ENCODE measurements at regions not wholly inside any gene's neighbourhood (a gene's known extent, or its start where the extent isn't known, plus 50 kb on each side); places are given as distances from the start of the nearest gene placed in this dataset.

DNA sequence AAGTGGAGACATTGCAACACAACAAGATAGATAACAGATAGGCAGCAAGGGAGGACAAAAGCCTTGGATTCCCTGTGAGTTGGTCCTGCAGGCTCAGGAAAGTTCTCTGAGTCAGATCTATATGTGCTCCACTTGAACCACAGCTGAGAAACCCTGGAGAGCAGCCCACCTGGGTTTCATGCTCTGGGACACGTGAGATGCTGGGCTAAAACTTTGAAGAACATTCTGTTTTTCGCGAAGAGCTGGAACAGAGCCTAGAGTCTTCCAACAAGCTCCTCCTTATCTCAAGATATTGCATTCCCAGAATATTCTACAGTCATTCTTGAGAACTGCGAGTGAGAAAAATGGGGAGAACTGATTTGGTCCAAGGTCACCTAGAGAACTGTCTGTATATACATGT is 583.0 kb upstream of the ROBO1 start:
- TF ChIP-seq POLR2A (IDR thresholded peaks at IDR 0.05; ENCODE audit: low read length): no peak
- TF ChIP-seq EP300 (IDR thresholded peaks at IDR 0.05): no peak
- TF ChIP-seq, protein P1, sequence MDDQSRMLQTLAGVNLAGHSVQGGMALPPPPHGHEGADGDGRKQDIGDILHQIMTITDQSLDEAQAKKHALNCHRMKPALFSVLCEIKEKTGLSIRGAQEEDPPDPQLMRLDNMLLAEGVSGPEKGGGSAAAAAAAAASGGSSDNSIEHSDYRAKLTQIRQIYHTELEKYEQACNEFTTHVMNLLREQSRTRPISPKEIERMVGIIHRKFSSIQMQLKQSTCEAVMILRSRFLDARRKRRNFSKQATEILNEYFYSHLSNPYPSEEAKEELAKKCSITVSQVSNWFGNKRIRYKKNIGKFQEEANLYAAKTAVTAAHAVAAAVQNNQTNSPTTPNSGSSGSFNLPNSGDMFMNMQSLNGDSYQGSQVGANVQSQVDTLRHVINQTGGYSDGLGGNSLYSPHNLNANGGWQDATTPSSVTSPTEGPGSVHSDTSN (IDR thresholded peaks at IDR 0.05): no peak
- TF ChIP-seq CBX2 (IDR thresholded peaks at IDR 0.05; ENCODE audit: borderline replicate concordance, low read depth): no peak
- no peak for TF ChIP-seq MYC (IDR thresholded peaks at IDR 0.05; ENCODE audit: borderline replicate concordance, low read length)
- TF ChIP-seq, protein P2, sequence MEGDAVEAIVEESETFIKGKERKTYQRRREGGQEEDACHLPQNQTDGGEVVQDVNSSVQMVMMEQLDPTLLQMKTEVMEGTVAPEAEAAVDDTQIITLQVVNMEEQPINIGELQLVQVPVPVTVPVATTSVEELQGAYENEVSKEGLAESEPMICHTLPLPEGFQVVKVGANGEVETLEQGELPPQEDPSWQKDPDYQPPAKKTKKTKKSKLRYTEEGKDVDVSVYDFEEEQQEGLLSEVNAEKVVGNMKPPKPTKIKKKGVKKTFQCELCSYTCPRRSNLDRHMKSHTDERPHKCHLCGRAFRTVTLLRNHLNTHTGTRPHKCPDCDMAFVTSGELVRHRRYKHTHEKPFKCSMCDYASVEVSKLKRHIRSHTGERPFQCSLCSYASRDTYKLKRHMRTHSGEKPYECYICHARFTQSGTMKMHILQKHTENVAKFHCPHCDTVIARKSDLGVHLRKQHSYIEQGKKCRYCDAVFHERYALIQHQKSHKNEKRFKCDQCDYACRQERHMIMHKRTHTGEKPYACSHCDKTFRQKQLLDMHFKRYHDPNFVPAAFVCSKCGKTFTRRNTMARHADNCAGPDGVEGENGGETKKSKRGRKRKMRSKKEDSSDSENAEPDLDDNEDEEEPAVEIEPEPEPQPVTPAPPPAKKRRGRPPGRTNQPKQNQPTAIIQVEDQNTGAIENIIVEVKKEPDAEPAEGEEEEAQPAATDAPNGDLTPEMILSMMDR (IDR thresholded peaks at IDR 0.05): no peak
- no peak for TF ChIP-seq BHLHE40 (IDR thresholded peaks at IDR 0.05; ENCODE audit: low read depth, low read length)
- no peak for TF ChIP-seq SREBF2 (IDR thresholded peaks at IDR 0.05)
- TF ChIP-seq ESRRA (IDR thresholded peaks at IDR 0.05; ENCODE audit: borderline replicate concordance, low read length): no peak
- TF ChIP-seq, protein P3, sequence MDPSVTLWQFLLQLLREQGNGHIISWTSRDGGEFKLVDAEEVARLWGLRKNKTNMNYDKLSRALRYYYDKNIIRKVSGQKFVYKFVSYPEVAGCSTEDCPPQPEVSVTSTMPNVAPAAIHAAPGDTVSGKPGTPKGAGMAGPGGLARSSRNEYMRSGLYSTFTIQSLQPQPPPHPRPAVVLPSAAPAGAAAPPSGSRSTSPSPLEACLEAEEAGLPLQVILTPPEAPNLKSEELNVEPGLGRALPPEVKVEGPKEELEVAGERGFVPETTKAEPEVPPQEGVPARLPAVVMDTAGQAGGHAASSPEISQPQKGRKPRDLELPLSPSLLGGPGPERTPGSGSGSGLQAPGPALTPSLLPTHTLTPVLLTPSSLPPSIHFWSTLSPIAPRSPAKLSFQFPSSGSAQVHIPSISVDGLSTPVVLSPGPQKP (IDR thresholded peaks at IDR 0.05; ENCODE audit: low read depth, low read length): no peak
- TF ChIP-seq, protein P4, sequence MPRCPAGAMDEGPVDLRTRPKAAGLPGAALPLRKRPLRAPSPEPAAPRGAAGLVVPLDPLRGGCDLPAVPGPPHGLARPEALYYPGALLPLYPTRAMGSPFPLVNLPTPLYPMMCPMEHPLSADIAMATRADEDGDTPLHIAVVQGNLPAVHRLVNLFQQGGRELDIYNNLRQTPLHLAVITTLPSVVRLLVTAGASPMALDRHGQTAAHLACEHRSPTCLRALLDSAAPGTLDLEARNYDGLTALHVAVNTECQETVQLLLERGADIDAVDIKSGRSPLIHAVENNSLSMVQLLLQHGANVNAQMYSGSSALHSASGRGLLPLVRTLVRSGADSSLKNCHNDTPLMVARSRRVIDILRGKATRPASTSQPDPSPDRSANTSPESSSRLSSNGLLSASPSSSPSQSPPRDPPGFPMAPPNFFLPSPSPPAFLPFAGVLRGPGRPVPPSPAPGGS (IDR thresholded peaks at IDR 0.05): no peak

Data from A549 (cell line).